Fibroblast of lung (primary cell): ENCODE measurements at regions not wholly inside any gene's neighbourhood (a gene's known extent, or its start where the extent isn't known, plus 50 kb on each side); places are given as distances from the start of the nearest gene placed in this dataset.

Experiments used
- EZH2 ChIP-seq: IDR thresholded peaks from 2 replicates; pipeline ENCODE4 v1.5.1; 2012; ENCODE audit warnings: low read length, control low read depth, mild to moderate bottlenecking; ENCODE audit errors: missing control alignments
- TF ChIP-seq, protein P1 (sequence below), 2 donors: IDR thresholded peaks in 1 of 2; conservative IDR thresholded peaks in 1 of 2; 1 replicate in 1 of 2; 2 replicates in 1 of 2; pipeline ENCODE4 v1.5.1; 2011 to 2012; ENCODE audit warnings: low read length in 2 of 2, control low read depth in 1 of 2, inconsistent platforms in 1 of 2, low read depth in 1 of 2, mild to moderate bottlenecking in 1 of 2

DNA sequence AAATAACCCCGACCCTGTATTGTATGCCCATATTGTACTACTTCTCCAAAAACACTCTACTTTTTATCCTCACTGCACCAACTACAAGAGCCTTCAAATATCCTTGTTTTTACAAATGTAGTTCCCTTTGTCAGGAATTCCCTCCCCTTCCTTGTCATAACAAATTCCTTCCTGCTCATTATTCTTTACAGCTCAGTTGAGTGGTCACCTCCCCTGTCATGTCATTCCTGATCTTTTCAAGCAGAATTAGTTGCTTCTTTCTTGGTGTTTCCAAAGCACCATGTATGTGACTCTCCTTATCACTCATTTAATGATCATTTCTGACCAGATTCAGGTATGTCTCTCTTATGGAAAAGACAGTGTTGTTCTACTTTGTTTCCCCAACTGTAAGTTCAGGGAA is 194.2 kb upstream of the SMC2 start:
- TF ChIP-seq, protein P1, sequence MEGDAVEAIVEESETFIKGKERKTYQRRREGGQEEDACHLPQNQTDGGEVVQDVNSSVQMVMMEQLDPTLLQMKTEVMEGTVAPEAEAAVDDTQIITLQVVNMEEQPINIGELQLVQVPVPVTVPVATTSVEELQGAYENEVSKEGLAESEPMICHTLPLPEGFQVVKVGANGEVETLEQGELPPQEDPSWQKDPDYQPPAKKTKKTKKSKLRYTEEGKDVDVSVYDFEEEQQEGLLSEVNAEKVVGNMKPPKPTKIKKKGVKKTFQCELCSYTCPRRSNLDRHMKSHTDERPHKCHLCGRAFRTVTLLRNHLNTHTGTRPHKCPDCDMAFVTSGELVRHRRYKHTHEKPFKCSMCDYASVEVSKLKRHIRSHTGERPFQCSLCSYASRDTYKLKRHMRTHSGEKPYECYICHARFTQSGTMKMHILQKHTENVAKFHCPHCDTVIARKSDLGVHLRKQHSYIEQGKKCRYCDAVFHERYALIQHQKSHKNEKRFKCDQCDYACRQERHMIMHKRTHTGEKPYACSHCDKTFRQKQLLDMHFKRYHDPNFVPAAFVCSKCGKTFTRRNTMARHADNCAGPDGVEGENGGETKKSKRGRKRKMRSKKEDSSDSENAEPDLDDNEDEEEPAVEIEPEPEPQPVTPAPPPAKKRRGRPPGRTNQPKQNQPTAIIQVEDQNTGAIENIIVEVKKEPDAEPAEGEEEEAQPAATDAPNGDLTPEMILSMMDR (conservative IDR thresholded peaks at IDR 0.05 in 1 of 2, IDR thresholded peaks at IDR 0.05 in 1 of 2; ENCODE audit: low read depth in 1 of 2, low read length in 2 of 2): no peak
- no peak for TF ChIP-seq EZH2
